ENCODE measurements at regions not wholly inside any gene's neighbourhood (a gene's known extent, or its start where the extent isn't known, plus 50 kb on each side); places are given as distances from the start of the nearest gene placed in this dataset.

GRCh38 chr1:48105165-48105564, 108.0 kb upstream of the TRABD2B start:
- peak in 1 of 2 donors; percentile 39 for DNase-seq (ENCODE audit: low read depth in 2 of 2)
- H3K4me3 ChIP-seq (replicated peaks in 1 of 2; ENCODE audit: low read depth in 2 of 2, low read length in 2 of 2), result no peak overlapping the region
- TF ChIP-seq, protein P1, sequence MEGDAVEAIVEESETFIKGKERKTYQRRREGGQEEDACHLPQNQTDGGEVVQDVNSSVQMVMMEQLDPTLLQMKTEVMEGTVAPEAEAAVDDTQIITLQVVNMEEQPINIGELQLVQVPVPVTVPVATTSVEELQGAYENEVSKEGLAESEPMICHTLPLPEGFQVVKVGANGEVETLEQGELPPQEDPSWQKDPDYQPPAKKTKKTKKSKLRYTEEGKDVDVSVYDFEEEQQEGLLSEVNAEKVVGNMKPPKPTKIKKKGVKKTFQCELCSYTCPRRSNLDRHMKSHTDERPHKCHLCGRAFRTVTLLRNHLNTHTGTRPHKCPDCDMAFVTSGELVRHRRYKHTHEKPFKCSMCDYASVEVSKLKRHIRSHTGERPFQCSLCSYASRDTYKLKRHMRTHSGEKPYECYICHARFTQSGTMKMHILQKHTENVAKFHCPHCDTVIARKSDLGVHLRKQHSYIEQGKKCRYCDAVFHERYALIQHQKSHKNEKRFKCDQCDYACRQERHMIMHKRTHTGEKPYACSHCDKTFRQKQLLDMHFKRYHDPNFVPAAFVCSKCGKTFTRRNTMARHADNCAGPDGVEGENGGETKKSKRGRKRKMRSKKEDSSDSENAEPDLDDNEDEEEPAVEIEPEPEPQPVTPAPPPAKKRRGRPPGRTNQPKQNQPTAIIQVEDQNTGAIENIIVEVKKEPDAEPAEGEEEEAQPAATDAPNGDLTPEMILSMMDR (IDR thresholded peaks at IDR 0.05; ENCODE audit: low read depth, low read length), result peak; percentile 4

DNA sequence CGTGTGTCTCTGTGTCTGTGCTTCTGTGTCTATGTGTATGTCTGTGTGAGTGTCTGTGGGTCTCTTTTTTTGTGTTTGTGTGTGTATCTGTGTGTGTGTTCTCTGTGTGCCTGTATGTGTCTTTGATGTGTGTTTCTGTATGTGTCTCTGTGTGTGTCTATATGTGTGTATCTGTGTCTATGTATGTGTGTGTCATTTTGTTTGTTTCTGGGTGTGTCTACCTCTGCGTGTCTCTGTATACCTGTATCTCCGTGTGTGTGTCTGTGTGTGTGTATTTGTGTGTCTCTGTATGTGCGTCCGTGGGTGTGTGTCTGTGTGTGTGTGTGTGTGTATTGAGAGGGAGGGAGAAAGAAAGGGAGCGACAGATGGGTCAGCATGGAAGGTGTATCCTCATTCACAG, 106.3 kb upstream of the TRABD2B start:
- DNase-seq (ENCODE audit: low read depth in 2 of 2), result no peak
- no peak overlapping the region for H3K4me3 ChIP-seq (replicated peaks in 1 of 2; ENCODE audit: low read depth in 2 of 2, low read length in 2 of 2)
- TF ChIP-seq, protein P1 (IDR thresholded peaks at IDR 0.05; ENCODE audit: low read depth, low read length), result no peak

DNA sequence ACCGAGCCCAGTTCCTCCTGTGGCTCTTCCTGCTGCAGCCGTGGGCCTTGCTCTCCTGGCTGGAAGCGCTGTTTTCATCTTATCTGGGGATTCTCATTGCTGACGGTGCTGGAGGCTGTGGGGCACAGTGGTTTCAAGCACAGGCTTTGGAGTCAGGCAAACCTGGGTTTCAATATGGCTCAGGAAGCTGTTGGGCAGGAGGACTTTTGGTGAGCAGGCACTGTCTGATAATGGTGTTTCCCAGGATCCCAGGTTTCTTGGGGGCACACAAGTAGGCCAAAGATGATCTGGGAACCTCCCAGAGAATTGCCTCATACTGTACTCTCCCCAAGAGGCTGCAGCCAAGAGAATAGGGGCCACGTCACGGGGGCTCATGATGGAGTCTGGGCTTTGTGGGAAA, 105.6 kb upstream of the TRABD2B start:
- TF ChIP-seq, protein P1 (IDR thresholded peaks at IDR 0.05; ENCODE audit: low read depth, low read length), result no peak
- H3K4me3 ChIP-seq (replicated peaks in 1 of 2; ENCODE audit: low read depth in 2 of 2, low read length in 2 of 2), result no peak overlapping the region
- DNase-seq (ENCODE audit: low read depth in 2 of 2), result peak in 1 of 2 donors; percentile 2

- H3K4me3 ChIP-seq (replicated peaks in 1 of 2; ENCODE audit: low read depth in 2 of 2, low read length in 2 of 2), result no peak overlapping the region
- TF ChIP-seq, protein P1 (IDR thresholded peaks at IDR 0.05; ENCODE audit: low read depth, low read length), result no peak
- DNase-seq (ENCODE audit: low read depth in 2 of 2), result no peak
These were observed 102.0 kb upstream of the TRABD2B start for GRCh38 chr1:48099072-48099773.

DNA sequence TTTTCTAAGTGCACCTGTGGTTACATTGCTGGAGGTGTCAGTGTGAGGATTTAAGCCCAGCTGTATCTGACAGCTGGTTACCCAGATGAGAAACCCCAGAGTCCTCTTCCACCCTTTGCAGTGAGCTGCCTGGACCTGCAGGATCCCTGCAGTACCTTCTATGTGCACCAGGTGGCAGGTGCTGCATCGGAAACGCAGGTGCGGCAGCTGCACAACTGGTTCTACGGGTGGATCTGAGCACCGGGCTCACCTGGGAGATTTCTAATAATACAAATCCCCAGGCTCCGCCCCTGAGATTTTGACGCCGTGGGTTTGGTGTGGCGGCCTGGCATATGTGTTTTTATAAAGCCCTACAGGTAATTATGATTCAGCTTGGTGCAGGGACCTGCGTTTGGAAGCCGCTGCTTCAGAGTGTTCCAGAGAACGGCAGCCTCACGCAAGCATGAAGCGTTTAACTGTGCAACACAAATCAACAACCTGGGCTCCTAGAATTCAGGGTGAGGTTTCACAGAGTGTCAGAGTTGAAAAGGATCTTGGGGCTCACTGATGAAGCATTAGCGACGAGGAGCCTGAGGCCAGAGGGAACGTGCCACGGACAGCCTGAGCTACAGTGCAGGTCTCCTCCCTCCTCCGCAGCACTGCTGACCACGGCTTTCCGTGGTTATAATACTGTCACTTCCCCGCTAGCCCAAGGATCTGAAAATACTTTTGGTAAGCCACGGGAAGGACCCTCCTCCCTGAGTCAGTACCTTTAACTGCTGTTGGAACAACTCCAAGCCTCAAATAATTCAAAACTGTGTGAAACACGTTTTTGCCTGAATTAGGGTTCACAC, 96.7 kb upstream of the TRABD2B start:
- DNase-seq (ENCODE audit: low read depth in 2 of 2), result peak; percentile 45 to 52
- no peak overlapping the region for H3K4me3 ChIP-seq (replicated peaks in 1 of 2; ENCODE audit: low read depth in 2 of 2, low read length in 2 of 2)
- TF ChIP-seq, protein P1 (IDR thresholded peaks at IDR 0.05; ENCODE audit: low read depth, low read length), result peak; percentile 81

DNA sequence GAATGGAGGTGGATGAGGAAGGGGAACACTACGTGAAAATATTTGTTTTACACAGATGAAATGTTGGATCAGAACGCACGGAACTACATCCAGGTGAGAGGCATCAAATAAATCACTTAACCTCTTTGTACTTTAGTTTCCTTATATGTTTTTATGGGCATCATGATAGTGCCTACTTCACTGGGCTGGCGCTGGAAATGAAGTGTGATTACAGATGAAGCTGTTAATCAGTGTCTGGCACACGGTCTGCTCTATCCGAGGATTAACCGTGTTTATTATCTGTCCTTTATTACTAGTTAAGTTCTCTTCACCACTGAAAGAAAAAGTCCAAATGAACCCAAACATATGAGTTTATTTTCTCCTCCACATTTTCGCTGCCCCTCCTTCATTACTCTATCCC, 96.0 kb upstream of the TRABD2B start:
- TF ChIP-seq, protein P1 (IDR thresholded peaks at IDR 0.05; ENCODE audit: low read depth, low read length), result no peak
- no peak for DNase-seq (ENCODE audit: low read depth in 2 of 2)
- no peak overlapping the region for H3K4me3 ChIP-seq (replicated peaks in 1 of 2; ENCODE audit: low read depth in 2 of 2, low read length in 2 of 2)

Data from cardiac fibroblast (primary cell).